SK-N-SH (cell line): ENCODE measurements at regions not wholly inside any gene's neighbourhood (a gene's known extent, or its start where the extent isn't known, plus 50 kb on each side); places are given as distances from the start of the nearest gene placed in this dataset.

ENCODE experiments used
- EP300 ChIP-seq, 2 experiments: IDR thresholded peaks; 2 replicates each; pipeline versions ENCODE4 v1.4.0 to v1.6.1; 2012; ENCODE audit warnings: borderline replicate concordance in 1 of 2, low read depth in 1 of 2, low read length in 1 of 2
- FOXJ3 ChIP-seq: sonication (generic); formaldehyde crosslinking; IDR thresholded peaks from 2 replicates; pipeline ENCODE4 v1.5.1; 2020; ENCODE audit warnings: mild to moderate bottlenecking, missing genetic modification reagents
- JUND ChIP-seq: IDR thresholded peaks from 2 replicates; pipeline ENCODE4 v1.4.0; 2012
- POLR2AphosphoS5 ChIP-seq: IDR thresholded peaks from 2 replicates; pipeline ENCODE4 v1.6.1; 2012; ENCODE audit warnings: low read depth, low read length
- RAD21 ChIP-seq: IDR thresholded peaks from 2 replicates; pipeline ENCODE4 v1.6.1; 2012; ENCODE audit warnings: mild to moderate bottlenecking, low read length
- RFX5 ChIP-seq: IDR thresholded peaks from 2 replicates; pipeline ENCODE4 v1.6.1; 2012; ENCODE audit warnings: mild to moderate bottlenecking, improper control_type of control experiment, low read length
- SIN3A ChIP-seq: IDR thresholded peaks from 2 replicates; pipeline ENCODE4 v1.6.1; 2012; ENCODE audit warnings: low read depth, mild to moderate bottlenecking, low read length, moderate library complexity, borderline replicate concordance
- SMC3 ChIP-seq: IDR thresholded peaks from 2 replicates; pipeline ENCODE4 v1.6.1; 2012; ENCODE audit warnings: low read depth, low read length, improper control_type of control experiment
- TAF1 ChIP-seq: IDR thresholded peaks from 2 replicates; pipeline ENCODE4 v1.6.1; 2012; ENCODE audit warnings: low read depth, mild to moderate bottlenecking, low read length, moderate library complexity, borderline replicate concordance
- TEAD4 ChIP-seq: IDR thresholded peaks from 2 replicates; pipeline ENCODE4 v1.4.0; 2012; ENCODE audit warnings: mild to moderate bottlenecking, borderline replicate concordance; ENCODE audit not compliant: insufficient read depth
- TF ChIP-seq, protein P1 (sequence below): fragments of 200-600 bp; sonication (generic); IDR thresholded peaks from 2 replicates; pipeline ENCODE4 v1.6.1; 2017; ENCODE audit warnings: antibody characterized with exemption, mild to moderate bottlenecking, moderate library complexity
- TF ChIP-seq, protein P2 (sequence below): IDR thresholded peaks from 2 replicates; pipeline ENCODE4 v1.4.0; 2012; ENCODE audit warnings: low read depth, borderline replicate concordance
- TF ChIP-seq, protein P3 (sequence below): IDR thresholded peaks from 2 replicates; pipeline ENCODE4 v1.6.1; 2012; ENCODE audit warnings: mild to moderate bottlenecking, low read depth, low read length, moderate library complexity
- TF ChIP-seq, protein P4 (sequence below): IDR thresholded peaks from 2 replicates; pipeline ENCODE4 v1.4.0; 2012; ENCODE audit warnings: low read depth

DNA sequence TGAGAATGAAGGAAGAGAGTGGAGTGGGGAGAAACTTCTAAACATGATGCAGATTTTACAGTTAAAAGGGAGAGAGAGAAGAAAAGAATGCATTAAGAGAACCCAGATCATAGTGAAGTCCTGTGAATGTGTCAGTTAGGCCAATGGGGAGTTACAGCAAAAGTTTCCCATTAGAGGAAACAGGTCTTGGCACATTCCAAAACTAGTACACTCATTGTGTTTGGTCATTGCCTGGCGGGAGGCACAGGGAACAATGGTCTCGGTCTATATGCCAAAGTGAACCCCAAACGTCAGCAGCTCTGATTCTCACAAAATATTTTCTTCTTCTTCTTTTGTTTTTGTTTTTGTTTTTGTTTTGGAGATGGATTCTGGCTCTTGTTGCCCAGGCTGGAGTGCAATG is 284.5 kb upstream of the CTSO start:
- TF ChIP-seq, protein P1, sequence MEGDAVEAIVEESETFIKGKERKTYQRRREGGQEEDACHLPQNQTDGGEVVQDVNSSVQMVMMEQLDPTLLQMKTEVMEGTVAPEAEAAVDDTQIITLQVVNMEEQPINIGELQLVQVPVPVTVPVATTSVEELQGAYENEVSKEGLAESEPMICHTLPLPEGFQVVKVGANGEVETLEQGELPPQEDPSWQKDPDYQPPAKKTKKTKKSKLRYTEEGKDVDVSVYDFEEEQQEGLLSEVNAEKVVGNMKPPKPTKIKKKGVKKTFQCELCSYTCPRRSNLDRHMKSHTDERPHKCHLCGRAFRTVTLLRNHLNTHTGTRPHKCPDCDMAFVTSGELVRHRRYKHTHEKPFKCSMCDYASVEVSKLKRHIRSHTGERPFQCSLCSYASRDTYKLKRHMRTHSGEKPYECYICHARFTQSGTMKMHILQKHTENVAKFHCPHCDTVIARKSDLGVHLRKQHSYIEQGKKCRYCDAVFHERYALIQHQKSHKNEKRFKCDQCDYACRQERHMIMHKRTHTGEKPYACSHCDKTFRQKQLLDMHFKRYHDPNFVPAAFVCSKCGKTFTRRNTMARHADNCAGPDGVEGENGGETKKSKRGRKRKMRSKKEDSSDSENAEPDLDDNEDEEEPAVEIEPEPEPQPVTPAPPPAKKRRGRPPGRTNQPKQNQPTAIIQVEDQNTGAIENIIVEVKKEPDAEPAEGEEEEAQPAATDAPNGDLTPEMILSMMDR, result no peak
- TF ChIP-seq POLR2AphosphoS5 (no peak), RAD21 (no peak), SIN3A (no peak), EP300 (IDR thresholded peaks at IDR 0.05; ENCODE audit: borderline replicate concordance in 1 of 2, low read depth in 1 of 2, low read length in 1 of 2) (no peak), RFX5 (no peak), FOXJ3 (CRISPR knock-in tag) (no peak), TAF1 (no peak), TEAD4 (no peak), JUND (no peak), SMC3 (no peak)
- TF ChIP-seq, protein P2, sequence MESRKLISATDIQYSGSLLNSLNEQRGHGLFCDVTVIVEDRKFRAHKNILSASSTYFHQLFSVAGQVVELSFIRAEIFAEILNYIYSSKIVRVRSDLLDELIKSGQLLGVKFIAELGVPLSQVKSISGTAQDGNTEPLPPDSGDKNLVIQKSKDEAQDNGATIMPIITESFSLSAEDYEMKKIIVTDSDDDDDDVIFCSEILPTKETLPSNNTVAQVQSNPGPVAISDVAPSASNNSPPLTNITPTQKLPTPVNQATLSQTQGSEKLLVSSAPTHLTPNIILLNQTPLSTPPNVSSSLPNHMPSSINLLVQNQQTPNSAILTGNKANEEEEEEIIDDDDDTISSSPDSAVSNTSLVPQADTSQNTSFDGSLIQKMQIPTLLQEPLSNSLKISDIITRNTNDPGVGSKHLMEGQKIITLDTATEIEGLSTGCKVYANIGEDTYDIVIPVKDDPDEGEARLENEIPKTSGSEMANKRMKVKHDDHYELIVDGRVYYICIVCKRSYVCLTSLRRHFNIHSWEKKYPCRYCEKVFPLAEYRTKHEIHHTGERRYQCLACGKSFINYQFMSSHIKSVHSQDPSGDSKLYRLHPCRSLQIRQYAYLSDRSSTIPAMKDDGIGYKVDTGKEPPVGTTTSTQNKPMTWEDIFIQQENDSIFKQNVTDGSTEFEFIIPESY, result no peak
- TF ChIP-seq, protein P3, sequence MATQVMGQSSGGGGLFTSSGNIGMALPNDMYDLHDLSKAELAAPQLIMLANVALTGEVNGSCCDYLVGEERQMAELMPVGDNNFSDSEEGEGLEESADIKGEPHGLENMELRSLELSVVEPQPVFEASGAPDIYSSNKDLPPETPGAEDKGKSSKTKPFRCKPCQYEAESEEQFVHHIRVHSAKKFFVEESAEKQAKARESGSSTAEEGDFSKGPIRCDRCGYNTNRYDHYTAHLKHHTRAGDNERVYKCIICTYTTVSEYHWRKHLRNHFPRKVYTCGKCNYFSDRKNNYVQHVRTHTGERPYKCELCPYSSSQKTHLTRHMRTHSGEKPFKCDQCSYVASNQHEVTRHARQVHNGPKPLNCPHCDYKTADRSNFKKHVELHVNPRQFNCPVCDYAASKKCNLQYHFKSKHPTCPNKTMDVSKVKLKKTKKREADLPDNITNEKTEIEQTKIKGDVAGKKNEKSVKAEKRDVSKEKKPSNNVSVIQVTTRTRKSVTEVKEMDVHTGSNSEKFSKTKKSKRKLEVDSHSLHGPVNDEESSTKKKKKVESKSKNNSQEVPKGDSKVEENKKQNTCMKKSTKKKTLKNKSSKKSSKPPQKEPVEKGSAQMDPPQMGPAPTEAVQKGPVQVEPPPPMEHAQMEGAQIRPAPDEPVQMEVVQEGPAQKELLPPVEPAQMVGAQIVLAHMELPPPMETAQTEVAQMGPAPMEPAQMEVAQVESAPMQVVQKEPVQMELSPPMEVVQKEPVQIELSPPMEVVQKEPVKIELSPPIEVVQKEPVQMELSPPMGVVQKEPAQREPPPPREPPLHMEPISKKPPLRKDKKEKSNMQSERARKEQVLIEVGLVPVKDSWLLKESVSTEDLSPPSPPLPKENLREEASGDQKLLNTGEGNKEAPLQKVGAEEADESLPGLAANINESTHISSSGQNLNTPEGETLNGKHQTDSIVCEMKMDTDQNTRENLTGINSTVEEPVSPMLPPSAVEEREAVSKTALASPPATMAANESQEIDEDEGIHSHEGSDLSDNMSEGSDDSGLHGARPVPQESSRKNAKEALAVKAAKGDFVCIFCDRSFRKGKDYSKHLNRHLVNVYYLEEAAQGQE, result no peak
- TF ChIP-seq, protein P4, sequence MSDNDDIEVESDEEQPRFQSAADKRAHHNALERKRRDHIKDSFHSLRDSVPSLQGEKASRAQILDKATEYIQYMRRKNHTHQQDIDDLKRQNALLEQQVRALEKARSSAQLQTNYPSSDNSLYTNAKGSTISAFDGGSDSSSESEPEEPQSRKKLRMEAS, result no peak
